HepG2 (cell line): ENCODE measurements at regions not wholly inside any gene's neighbourhood (a gene's known extent, or its start where the extent isn't known, plus 50 kb on each side); places are given as distances from the start of the nearest gene placed in this dataset.

Source experiments
- ATAC-seq: fragments of 200-7000 bp; cut with Tn5 transposase; 3 replicates; pipeline ENCODE4 v1.9.1; 2020; ENCODE audit warnings: mild to moderate bottlenecking, moderate library complexity
- BruUV-seq: library from RNA; stranded (reverse); fragments of 400-500 nt; replicated peaks from 2 replicates; lab custom pipeline; 2021; lab: Mats Ljungman, UMichigan
- CTCF ChIA-PET: fragments of 300-600 bp; formaldehyde crosslinking; extraction: SDS; loops from one replicate; lab custom pipeline; 2021; ENCODE audit warnings: low total read pairs, inconsistent platforms, low intra/inter-chr PET ratio; lab: Yijun Ruan, JAX
- POLR2A ChIA-PET: fragments of 350-600 bp; sonication (Branson Sonifier 250); formaldehyde crosslinking; loops from one replicate; lab custom pipeline; 2020; ENCODE audit warnings: antibody characterized with exemption, inconsistent platforms; lab: Yijun Ruan, JAX
- DNase-seq: peaks from one replicate; pipeline ENCODE4 v3.0.0-alpha.2; 2015; ENCODE audit warnings: low spot score
- FAIRE-seq: peaks from 3 replicates; lab custom pipeline; 2011; peaks lifted over from hg19 to GRCh38; lab: Jason Lieb, UNC
- H2AFZ ChIP-seq: one replicate; pipeline ENCODE4 v1.6.1; 2011; ENCODE audit warnings: low read length, inconsistent platforms
- H3K27ac ChIP-seq: fragments of 300-600 bp; 3 replicates; pipeline ENCODE4 v1.8.0; 2011; ENCODE audit warnings: mixed run types, mild to moderate bottlenecking, mixed read lengths, low read length, inconsistent platforms; ENCODE audit not compliant: insufficient read depth; ENCODE audit errors: extremely low read length
- H3K27me3 ChIP-seq, 2 experiments: fragments of 200-600 bp in 1 of 2; 2 replicates in 1 of 2; 3 replicates in 1 of 2; pipeline versions ENCODE4 v1.6.0 to v1.8.0; 2011; ENCODE audit warnings: low read length in 2 of 2, mild to moderate bottlenecking in 2 of 2, moderate library complexity in 2 of 2, inconsistent platforms in 1 of 2; ENCODE audit not compliant: insufficient read depth in 2 of 2, control insufficient read depth in 1 of 2
- H3K36me3 ChIP-seq, 2 experiments: fragments of 200-600 bp in 1 of 2; replicated peaks in 1 of 2; 2 replicates in 1 of 2; 3 replicates in 1 of 2; pipeline versions ENCODE4 v1.5.1 to v1.8.0; 2011; ENCODE audit warnings: low read length in 2 of 2, inconsistent platforms in 1 of 2; ENCODE audit not compliant: insufficient read depth in 2 of 2, control insufficient read depth in 1 of 2
- H3K4me1 ChIP-seq: 2 replicates; pipeline ENCODE4 v1.5.1; 2012; ENCODE audit warnings: low read length, inconsistent platforms; ENCODE audit not compliant: insufficient read depth
- H3K4me2 ChIP-seq: 2 replicates; pipeline ENCODE4 v1.6.0; 2011; ENCODE audit warnings: low read depth, low read length, inconsistent platforms
- H3K4me3 ChIP-seq, 3 experiments: fragments of 200-600 bp in 1 of 3; sonication (generic), shearing (Covaris generic) in 1 of 3; replicated peaks in 1 of 3; 2 replicates each; pipeline ENCODE4 v1.5.1; 2011 to 2016; ENCODE audit warnings: low read length in 3 of 3, inconsistent platforms in 2 of 3, low read depth in 2 of 3, mild to moderate bottlenecking in 2 of 3, control low read depth in 1 of 3, mixed read lengths in 1 of 3; ENCODE audit not compliant: insufficient read depth in 1 of 3
- H3K79me2 ChIP-seq: one replicate; pipeline ENCODE4 v1.6.1; 2011; ENCODE audit warnings: low read length, inconsistent platforms; ENCODE audit not compliant: insufficient read depth
- H3K9ac ChIP-seq: 2 replicates; pipeline ENCODE4 v1.6.0; 2011; ENCODE audit warnings: mild to moderate bottlenecking, low read depth, low read length, inconsistent platforms; ENCODE audit not compliant: insufficient read depth
- H3K9me3 ChIP-seq: 2 replicates; pipeline ENCODE4 v1.5.1; 2012; ENCODE audit warnings: mild to moderate bottlenecking, low read length
- H4K20me1 ChIP-seq: 2 replicates; pipeline ENCODE4 v1.6.0; 2011; ENCODE audit warnings: inconsistent platforms, mild to moderate bottlenecking, low read length, moderate library complexity; ENCODE audit not compliant: insufficient read depth
- AHR ChIP-seq: IDR thresholded peaks from 2 replicates; pipeline ENCODE4 v1.6.1; 2018; ENCODE audit warnings: missing genetic modification reagents, missing compliant biosample characterization
- KDM5A ChIP-seq: fragments of 200-600 bp; sonication (generic); IDR thresholded peaks from 2 replicates; pipeline ENCODE4 v1.7.0; 2018; ENCODE audit warnings: antibody characterized with exemption, mild to moderate bottlenecking, low read length, borderline replicate concordance
- MBNL3 ChIP-seq: fragments of 250-450 bp; sonication (Bioruptor Pico); conservative IDR thresholded peaks from 2 replicates; pipeline ENCODE4 v1.8.0; 2022; ENCODE audit warnings: mild to moderate bottlenecking, inconsistent platforms
- REL ChIP-seq: sonication (generic); formaldehyde crosslinking; conservative IDR thresholded peaks from 2 replicates; pipeline ENCODE4 v1.8.0; 2022; ENCODE audit warnings: mild to moderate bottlenecking, missing genetic modification reagents, moderate library complexity
- REXO4 ChIP-seq: sonication (generic); formaldehyde crosslinking; IDR thresholded peaks from 2 replicates; pipeline ENCODE4 v1.8.0; 2022; ENCODE audit warnings: missing genetic modification reagents, mild to moderate bottlenecking, borderline replicate concordance
- RXRA ChIP-seq: sonication (generic); formaldehyde crosslinking; IDR thresholded peaks from 2 replicates; pipeline ENCODE4 v1.5.1; 2020; ENCODE audit warnings: missing genetic modification reagents
- SATB2 ChIP-seq: sonication (generic); formaldehyde crosslinking; IDR thresholded peaks from 2 replicates; pipeline ENCODE4 v1.5.0; 2020; ENCODE audit warnings: missing genetic modification reagents
- SP5 ChIP-seq: IDR thresholded peaks from 2 replicates; pipeline ENCODE4 v1.6.1; 2016; ENCODE audit warnings: low read depth, borderline replicate concordance
- TBP ChIP-seq: sonication (generic); formaldehyde crosslinking; IDR thresholded peaks from 2 replicates; pipeline ENCODE4 v1.5.0; 2020; ENCODE audit warnings: missing genetic modification reagents
- ZFAT ChIP-seq: sonication (generic); formaldehyde crosslinking; conservative IDR thresholded peaks from 2 replicates; pipeline ENCODE4 v1.8.1; 2023; ENCODE audit warnings: missing genetic modification reagents, inconsistent platforms
- ZNF292 ChIP-seq: sonication (generic); formaldehyde crosslinking; IDR thresholded peaks from 2 replicates; pipeline ENCODE4 v1.8.1; 2022; ENCODE audit warnings: mild to moderate bottlenecking, low read depth, missing genetic modification reagents, borderline replicate concordance
- ZNF563 ChIP-seq: sonication (generic); formaldehyde crosslinking; IDR thresholded peaks from 2 replicates; pipeline ENCODE4 v1.8.0; 2022; ENCODE audit warnings: mild to moderate bottlenecking, moderate library complexity, missing genetic modification reagents
- ZNF761 ChIP-seq: sonication (generic); formaldehyde crosslinking; conservative IDR thresholded peaks from 2 replicates; pipeline ENCODE4 v1.4.0; 2020; ENCODE audit warnings: mild to moderate bottlenecking, missing genetic modification reagents
- WGBS: methylation state at CpG from one replicate; pipeline ENCODE4 v1.1.6; 2017; ENCODE audit warnings: low lambda C conversion rate; 5-methylcytosine and 5-hydroxymethylcytosine counted together
- in situ Hi-C: cut with HindIII; loops from 2 replicates; pipeline ENCODE4 v1.10.0; 2017; ENCODE audit warnings: low pct_unique_long_range_greater_than_20kb; ENCODE audit not compliant: extremely low pct_ligation_motif_present
- intact Hi-C: fragments of 100-400 bp; cut with micrococcal nuclease; formaldehyde crosslinking; loops from one replicate; pipeline ENCODE4 v1.10.0; 2022; ENCODE audit not compliant: unreplicated experiment
- TF ChIP-seq, protein P1 (sequence below): sonication (generic); formaldehyde crosslinking; IDR thresholded peaks from 2 replicates; pipeline ENCODE4 v1.4.0; 2020; ENCODE audit warnings: low read depth, mild to moderate bottlenecking, missing genetic modification reagents
- TF ChIP-seq, protein P2 (sequence below): sonication (generic); formaldehyde crosslinking; IDR thresholded peaks from 2 replicates; pipeline ENCODE4 v1.4.0; 2020; ENCODE audit warnings: mild to moderate bottlenecking, low read depth, missing genetic modification reagents
- TF ChIP-seq, protein P3 (sequence below): sonication (generic); formaldehyde crosslinking; conservative IDR thresholded peaks from 2 replicates; pipeline ENCODE4 v1.4.0; 2020; ENCODE audit warnings: missing genetic modification reagents
- TF ChIP-seq, protein P4 (sequence below): sonication (generic); formaldehyde crosslinking; IDR thresholded peaks from 2 replicates; pipeline ENCODE4 v1.5.0; 2020; ENCODE audit warnings: mild to moderate bottlenecking, missing genetic modification reagents, borderline replicate concordance

DNA sequence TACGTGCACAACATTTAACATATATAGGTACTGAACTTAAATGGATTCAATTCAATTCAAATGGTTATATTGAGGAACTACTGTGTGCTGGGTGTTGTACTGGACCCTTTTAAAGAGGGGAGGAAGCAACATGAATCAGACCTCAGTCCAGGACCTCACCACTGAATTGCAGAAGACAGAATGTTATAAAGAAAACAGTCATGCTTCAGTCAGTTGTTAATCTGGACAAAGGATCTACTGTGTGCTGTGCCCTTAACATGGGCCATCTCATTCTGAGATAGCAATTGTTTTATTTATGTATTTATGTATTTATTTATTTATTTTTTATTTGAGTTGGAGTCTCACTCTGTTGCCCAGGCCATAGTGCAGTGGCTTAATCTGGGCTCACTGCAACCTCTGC is 240.1 kb downstream of the HAPSTR1 start:
- H3K36me3 ChIP-seq, result no peaks in the 10 kb centered on the region
- H3K4me3 ChIP-seq, result no peak overlapping the region
- no peaks in the 10 kb centered on the region for H3K79me2 ChIP-seq
- peaks cover 1 to 34% of the 10 kb centered on the region in 2 experiments; a peak in 4 of 5 replicates for H3K27me3 ChIP-seq
- H3K9ac ChIP-seq, result no peak overlapping the region
- in situ Hi-C loops (no loop called here), intact Hi-C loops (no loop called here)
- no peaks in the 10 kb centered on the region for H3K9me3 ChIP-seq
- no peak overlapping the region for H3K4me2 ChIP-seq
- POLR2A ChIA-PET, result no interaction called here
- CTCF ChIA-PET, result no interaction called here
- H3K4me1 ChIP-seq, result no peaks in the 10 kb centered on the region
- H4K20me1 ChIP-seq, result no peaks in the 10 kb centered on the region
- no peak overlapping the region for H2AFZ ChIP-seq
- ATAC-seq (no peak), DNase-seq (no peak), FAIRE-seq (no peak)
- BruUV-seq, result no TSS peak
- WGBS, result 62% methylated on average over 1 of the region's 1 CpG
- no peak overlapping the region for H3K27ac ChIP-seq
- TF ChIP-seq REXO4, result no peak
- TF ChIP-seq ZNF761 (CRISPR knock-in tag), result no peak
- TF ChIP-seq ZNF292 (CRISPR knock-in tag), result no peak
- TF ChIP-seq REL (CRISPR knock-in tag), result no peak
- no peak for TF ChIP-seq TBP (CRISPR knock-in tag)
- no peak for TF ChIP-seq MBNL3 (CRISPR knock-in tag)
- TF ChIP-seq, protein P1, sequence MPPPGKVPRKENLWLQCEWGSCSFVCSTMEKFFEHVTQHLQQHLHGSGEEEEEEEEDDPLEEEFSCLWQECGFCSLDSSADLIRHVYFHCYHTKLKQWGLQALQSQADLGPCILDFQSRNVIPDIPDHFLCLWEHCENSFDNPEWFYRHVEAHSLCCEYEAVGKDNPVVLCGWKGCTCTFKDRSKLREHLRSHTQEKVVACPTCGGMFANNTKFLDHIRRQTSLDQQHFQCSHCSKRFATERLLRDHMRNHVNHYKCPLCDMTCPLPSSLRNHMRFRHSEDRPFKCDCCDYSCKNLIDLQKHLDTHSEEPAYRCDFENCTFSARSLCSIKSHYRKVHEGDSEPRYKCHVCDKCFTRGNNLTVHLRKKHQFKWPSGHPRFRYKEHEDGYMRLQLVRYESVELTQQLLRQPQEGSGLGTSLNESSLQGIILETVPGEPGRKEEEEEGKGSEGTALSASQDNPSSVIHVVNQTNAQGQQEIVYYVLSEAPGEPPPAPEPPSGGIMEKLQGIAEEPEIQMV (CRISPR knock-in tag), result no peak
- no peak for TF ChIP-seq ZFAT (CRISPR knock-in tag)
- TF ChIP-seq, protein P2, sequence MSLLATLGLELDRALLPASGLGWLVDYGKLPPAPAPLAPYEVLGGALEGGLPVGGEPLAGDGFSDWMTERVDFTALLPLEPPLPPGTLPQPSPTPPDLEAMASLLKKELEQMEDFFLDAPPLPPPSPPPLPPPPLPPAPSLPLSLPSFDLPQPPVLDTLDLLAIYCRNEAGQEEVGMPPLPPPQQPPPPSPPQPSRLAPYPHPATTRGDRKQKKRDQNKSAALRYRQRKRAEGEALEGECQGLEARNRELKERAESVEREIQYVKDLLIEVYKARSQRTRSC, result no peak
- TF ChIP-seq SP5 (CRISPR knock-in tag), result no peak
- TF ChIP-seq ZNF563, result no peak
- TF ChIP-seq SATB2 (CRISPR knock-in tag), result no peak
- TF ChIP-seq, protein P3, sequence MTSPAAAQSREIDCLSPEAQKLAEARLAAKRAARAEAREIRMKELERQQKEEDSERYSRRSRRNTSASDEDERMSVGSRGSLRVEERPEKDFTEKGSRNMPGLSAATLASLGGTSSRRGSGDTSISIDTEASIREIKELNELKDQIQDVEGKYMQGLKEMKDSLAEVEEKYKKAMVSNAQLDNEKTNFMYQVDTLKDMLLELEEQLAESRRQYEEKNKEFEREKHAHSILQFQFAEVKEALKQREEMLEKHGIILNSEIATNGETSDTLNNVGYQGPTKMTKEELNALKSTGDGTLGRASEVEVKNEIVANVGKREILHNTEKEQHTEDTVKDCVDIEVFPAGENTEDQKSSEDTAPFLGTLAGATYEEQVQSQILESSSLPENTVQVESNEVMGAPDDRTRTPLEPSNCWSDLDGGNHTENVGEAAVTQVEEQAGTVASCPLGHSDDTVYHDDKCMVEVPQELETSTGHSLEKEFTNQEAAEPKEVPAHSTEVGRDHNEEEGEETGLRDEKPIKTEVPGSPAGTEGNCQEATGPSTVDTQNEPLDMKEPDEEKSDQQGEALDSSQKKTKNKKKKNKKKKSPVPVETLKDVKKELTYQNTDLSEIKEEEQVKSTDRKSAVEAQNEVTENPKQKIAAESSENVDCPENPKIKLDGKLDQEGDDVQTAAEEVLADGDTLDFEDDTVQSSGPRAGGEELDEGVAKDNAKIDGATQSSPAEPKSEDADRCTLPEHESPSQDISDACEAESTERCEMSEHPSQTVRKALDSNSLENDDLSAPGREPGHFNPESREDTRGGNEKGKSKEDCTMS (CRISPR knock-in tag), result no peak
- TF ChIP-seq, protein P4, sequence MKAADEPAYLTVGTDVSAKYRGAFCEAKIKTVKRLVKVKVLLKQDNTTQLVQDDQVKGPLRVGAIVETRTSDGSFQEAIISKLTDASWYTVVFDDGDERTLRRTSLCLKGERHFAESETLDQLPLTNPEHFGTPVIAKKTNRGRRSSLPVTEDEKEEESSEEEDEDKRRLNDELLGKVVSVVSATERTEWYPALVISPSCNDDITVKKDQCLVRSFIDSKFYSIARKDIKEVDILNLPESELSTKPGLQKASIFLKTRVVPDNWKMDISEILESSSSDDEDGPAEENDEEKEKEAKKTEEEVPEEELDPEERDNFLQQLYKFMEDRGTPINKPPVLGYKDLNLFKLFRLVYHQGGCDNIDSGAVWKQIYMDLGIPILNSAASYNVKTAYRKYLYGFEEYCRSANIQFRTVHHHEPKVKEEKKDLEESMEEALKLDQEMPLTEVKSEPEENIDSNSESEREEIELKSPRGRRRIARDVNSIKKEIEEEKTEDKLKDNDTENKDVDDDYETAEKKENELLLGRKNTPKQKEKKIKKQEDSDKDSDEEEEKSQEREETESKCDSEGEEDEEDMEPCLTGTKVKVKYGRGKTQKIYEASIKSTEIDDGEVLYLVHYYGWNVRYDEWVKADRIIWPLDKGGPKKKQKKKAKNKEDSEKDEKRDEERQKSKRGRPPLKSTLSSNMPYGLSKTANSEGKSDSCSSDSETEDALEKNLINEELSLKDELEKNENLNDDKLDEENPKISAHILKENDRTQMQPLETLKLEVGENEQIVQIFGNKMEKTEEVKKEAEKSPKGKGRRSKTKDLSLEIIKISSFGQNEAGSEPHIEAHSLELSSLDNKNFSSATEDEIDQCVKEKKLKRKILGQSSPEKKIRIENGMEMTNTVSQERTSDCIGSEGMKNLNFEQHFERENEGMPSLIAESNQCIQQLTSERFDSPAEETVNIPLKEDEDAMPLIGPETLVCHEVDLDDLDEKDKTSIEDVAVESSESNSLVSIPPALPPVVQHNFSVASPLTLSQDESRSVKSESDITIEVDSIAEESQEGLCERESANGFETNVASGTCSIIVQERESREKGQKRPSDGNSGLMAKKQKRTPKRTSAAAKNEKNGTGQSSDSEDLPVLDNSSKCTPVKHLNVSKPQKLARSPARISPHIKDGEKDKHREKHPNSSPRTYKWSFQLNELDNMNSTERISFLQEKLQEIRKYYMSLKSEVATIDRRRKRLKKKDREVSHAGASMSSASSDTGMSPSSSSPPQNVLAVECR (CRISPR knock-in tag), result no peak
- TF ChIP-seq AHR (CRISPR knock-in tag), result no peak
- TF ChIP-seq KDM5A, result no peak
- TF ChIP-seq RXRA (CRISPR knock-in tag), result no peak
